CD4-positive, CD25-positive, alpha-beta regulatory T cell (primary cell): ENCODE measurements at regions not wholly inside any gene's neighbourhood (a gene's known extent, or its start where the extent isn't known, plus 50 kb on each side); places are given as distances from the start of the nearest gene placed in this dataset.
"Not testable (repeated sequence)": the region's sequence is repeated elsewhere in the genome, so short reads cannot be mapped to it uniquely, and the experiment has no call there.

ENCODE experiments used
- ATAC-seq, 2 donors: fragments of 150-1000 bp; cut with Tn5 transposase; one replicate each; pipeline ENCODE4 v1.10.0; 2021; ENCODE audit warnings: low read depth in 2 of 2, moderate number of reproducible peaks in 2 of 2, moderate library complexity in 1 of 2
- DNase-seq, 3 donors: peaks; one replicate each; pipeline versions ENCODE4 v3.0.0 to v3.0.0-alpha.2; 2012 to 2022; ENCODE audit warnings: mixed read lengths in 1 of 3
- H3K27ac ChIP-seq: one replicate; pipeline ENCODE4 v1.7.0; 2013; ENCODE audit warnings: mild to moderate bottlenecking, low read length; ENCODE audit not compliant: insufficient read depth, poor library complexity, severe bottlenecking
- H3K27me3 ChIP-seq: one replicate; pipeline ENCODE4 v1.7.0; 2013; ENCODE audit warnings: low read length; ENCODE audit not compliant: control insufficient read depth, insufficient read depth
- H3K36me3 ChIP-seq: one replicate; pipeline ENCODE4 v1.7.0; 2013; ENCODE audit warnings: mild to moderate bottlenecking, low read length, moderate library complexity; ENCODE audit not compliant: control insufficient read depth, insufficient read depth
- H3K4me1 ChIP-seq: 2 replicates; pipeline ENCODE4 v1.7.0; 2013; ENCODE audit warnings: mild to moderate bottlenecking, low read length; ENCODE audit not compliant: insufficient read depth, control insufficient read depth, poor library complexity, severe bottlenecking
- H3K4me3 ChIP-seq: one replicate; pipeline ENCODE4 v1.7.0; 2013; ENCODE audit warnings: low read depth, mild to moderate bottlenecking, low read length, moderate library complexity
- H3K9me3 ChIP-seq, 2 experiments: 1 replicate in 1 of 2; 2 replicates in 1 of 2; pipeline ENCODE4 v1.7.0; 2013; ENCODE audit warnings: low read length in 2 of 2, mild to moderate bottlenecking in 1 of 2, moderate library complexity in 1 of 2; ENCODE audit not compliant: control insufficient read depth in 2 of 2
- H3K27ac Mint-ChIP-seq, 3 donors: one replicate each; pipeline ENCODE4 v1.8.0; 2020 to 2022; ENCODE audit warnings: mild to moderate bottlenecking in 3 of 3, mixed read lengths in 3 of 3, moderate library complexity in 2 of 3
- H3K27me3 Mint-ChIP-seq: one replicate; pipeline ENCODE4 v1.8.0; 2022; ENCODE audit warnings: mild to moderate bottlenecking, mixed read lengths
- H3K36me3 Mint-ChIP-seq: one replicate; pipeline ENCODE4 v1.8.0; 2020; ENCODE audit warnings: mixed read lengths
- H3K4me1 Mint-ChIP-seq, 4 donors: one replicate each; pipeline ENCODE4 v1.8.0; 2020 to 2022; ENCODE audit warnings: mixed read lengths in 4 of 4, mild to moderate bottlenecking in 1 of 4
- H3K4me3 Mint-ChIP-seq, 4 donors: one replicate each; pipeline ENCODE4 v1.8.0; 2020 to 2022; ENCODE audit warnings: mild to moderate bottlenecking in 4 of 4, mixed read lengths in 4 of 4, moderate library complexity in 3 of 4
- H3K9me3 Mint-ChIP-seq, 7 donors: one replicate each; pipeline ENCODE4 v1.8.0; 2020 to 2022; ENCODE audit warnings: mixed read lengths in 7 of 7, mild to moderate bottlenecking in 3 of 7, moderate library complexity in 2 of 7

DNA sequence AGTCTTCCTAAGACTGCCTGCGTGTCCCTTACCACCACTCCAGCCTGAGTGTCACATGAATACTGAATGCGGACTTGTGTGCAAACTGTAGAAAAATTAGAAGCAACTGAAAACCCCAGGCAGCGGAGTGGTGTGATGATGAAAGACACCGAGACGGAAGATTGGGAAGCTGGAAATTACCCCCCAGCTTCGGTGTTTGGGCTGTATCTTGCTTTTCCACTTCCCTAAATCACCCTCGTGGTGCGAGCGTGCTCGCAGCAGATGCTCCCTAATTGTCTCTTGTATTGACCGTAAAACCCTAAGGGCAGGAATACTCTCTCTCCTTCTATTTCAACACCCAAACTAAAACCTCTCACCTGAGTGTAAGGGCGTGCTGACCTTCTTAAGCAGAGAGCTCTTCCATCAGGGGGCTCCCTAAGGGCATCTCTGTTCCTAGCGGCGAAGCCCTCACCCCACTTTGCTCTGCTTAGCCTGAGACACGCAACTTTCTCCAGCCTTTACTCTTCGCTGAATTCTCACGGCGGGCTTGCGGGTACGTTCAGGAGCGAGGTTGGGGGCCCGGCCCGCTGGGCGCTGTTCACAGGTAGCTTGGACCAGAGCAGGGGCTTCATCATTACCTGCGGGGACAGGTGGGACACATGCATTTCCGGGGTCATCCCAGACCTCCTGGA, 62.4 kb downstream of the CRYBB2 start:
- DNase-seq (no peak), ATAC-seq (no peak)
- Histone ChIP-seq H3K4me3 (no peak overlapping the region), H3K27me3 (peaks cover 10% of the 10 kb centered on the region), H3K4me1 (no peaks in the 10 kb centered on the region), H3K9me3 (no peaks in the 10 kb centered on the region), H3K27ac (no peak overlapping the region), H3K36me3 (no peaks in the 10 kb centered on the region)
- peaks cover 0 to 2% (median 0%) of the 10 kb centered on the region in 7 donors for H3K9me3 Mint-ChIP-seq
- H3K27me3 Mint-ChIP-seq, result peaks cover 62% of the 10 kb centered on the region
- no peaks in the 10 kb centered on the region for H3K36me3 Mint-ChIP-seq
- no peak overlapping the region for H3K27ac Mint-ChIP-seq
- peak overlapping the region in 2 of 4 donors; percentile 48 to 75 for H3K4me3 Mint-ChIP-seq
- peaks cover 0 to 15% (median 6%) of the 10 kb centered on the region in 4 donors for H3K4me1 Mint-ChIP-seq

- ATAC-seq (no peak), DNase-seq (no peak)
- H3K4me3 ChIP-seq, result no peak overlapping the region
- Mint-ChIP-seq H3K9me3 (peaks cover 0 to 2% (median 0%) of the 10 kb centered on the region in 7 donors), H3K27ac (peak overlapping the region in 1 of 3 donors; percentile 7), H3K4me3 (peak overlapping the region in 2 of 4 donors; percentile 31 to 48), H3K27me3 (peaks cover 64% of the 10 kb centered on the region), H3K36me3 (no peaks in the 10 kb centered on the region), H3K4me1 (peaks cover 0 to 15% (median 6%) of the 10 kb centered on the region in 4 donors)
- H3K27ac ChIP-seq, result no peak overlapping the region
- H3K36me3 ChIP-seq, result no peaks in the 10 kb centered on the region
- no peaks in the 10 kb centered on the region for H3K4me1 ChIP-seq
- peaks cover 10% of the 10 kb centered on the region for H3K27me3 ChIP-seq
- no peaks in the 10 kb centered on the region for H3K9me3 ChIP-seq
Measured at GRCh38 chr22:25282346-25282670, 62.9 kb downstream of the CRYBB2 start.

DNA sequence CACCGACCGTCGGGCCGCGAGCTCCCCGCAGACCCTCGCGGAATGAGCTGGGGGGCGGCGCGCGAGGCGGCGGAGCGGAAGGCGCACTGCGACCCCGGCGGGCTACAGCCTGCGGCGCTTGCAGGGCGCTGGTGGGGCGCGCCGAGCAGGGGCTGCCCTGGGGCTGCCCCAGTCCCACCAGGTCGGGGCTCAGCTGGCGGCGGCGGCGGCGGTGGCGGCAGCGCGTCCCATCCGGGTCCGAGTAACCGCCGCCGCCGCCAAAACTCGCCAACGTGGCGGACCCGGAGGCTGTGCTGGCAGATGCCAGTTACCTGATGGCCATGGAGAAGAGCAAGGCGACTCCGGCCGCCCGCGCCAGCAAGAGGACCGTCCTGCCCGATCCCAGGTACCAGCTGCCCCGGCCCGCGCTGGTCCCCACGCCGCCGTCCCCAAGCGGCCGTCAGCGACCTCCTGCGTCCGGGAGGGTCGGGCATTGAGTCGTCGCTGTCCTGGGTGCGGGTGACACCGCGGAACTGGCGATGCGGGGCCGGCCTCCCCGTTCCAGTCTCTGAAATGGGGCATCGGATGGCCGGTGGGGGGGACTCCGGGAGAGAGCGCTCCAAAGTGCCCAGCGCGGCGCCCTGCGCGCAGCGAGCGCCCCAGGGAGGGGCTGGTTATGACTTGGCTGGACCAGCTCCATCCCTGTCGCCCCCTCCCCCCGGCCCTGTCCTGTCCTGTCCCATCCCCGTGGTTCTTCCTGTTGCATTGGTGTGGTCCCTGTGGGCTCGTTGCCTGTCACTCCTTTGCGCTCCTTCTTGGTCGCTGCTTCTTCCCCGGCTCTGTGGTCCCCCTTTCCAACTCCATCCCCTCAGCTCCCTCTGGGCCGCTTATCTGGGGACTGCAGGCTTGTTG, 63.5 kb downstream of the CRYBB2 start:
- H3K36me3 Mint-ChIP-seq, result no peaks in the 10 kb centered on the region
- no peak overlapping the region for H3K4me3 ChIP-seq
- H3K4me3 Mint-ChIP-seq, result peak overlapping the region in 2 of 4 donors; percentile 48 to 73
- ATAC-seq (no peak), DNase-seq (no peak)
- H3K9me3 Mint-ChIP-seq, result peaks cover 0 to 2% (median 0%) of the 10 kb centered on the region in 7 donors
- peaks cover 69% of the 10 kb centered on the region for H3K27me3 Mint-ChIP-seq
- no peak overlapping the region for H3K27ac Mint-ChIP-seq
- H3K36me3 ChIP-seq, result no peaks in the 10 kb centered on the region
- no peaks in the 10 kb centered on the region for H3K4me1 ChIP-seq
- no peak overlapping the region for H3K27ac ChIP-seq
- no peaks in the 10 kb centered on the region for H3K9me3 ChIP-seq
- peaks cover 0 to 15% (median 6%) of the 10 kb centered on the region in 4 donors for H3K4me1 Mint-ChIP-seq
- peaks cover 10% of the 10 kb centered on the region for H3K27me3 ChIP-seq

GRCh38 chr22:25288481-25288880, 69.0 kb downstream of the CRYBB2 start:
- not testable (repeated sequence) for H3K9me3 Mint-ChIP-seq, H3K4me1 Mint-ChIP-seq, H3K4me3 ChIP-seq, H3K27me3 ChIP-seq, H3K27ac Mint-ChIP-seq, H3K36me3 ChIP-seq, H3K36me3 Mint-ChIP-seq, ATAC-seq, H3K4me3 Mint-ChIP-seq, H3K9me3 ChIP-seq, DNase-seq, H3K4me1 ChIP-seq, H3K27ac ChIP-seq
- H3K27me3 Mint-ChIP-seq, result peaks cover 36% of the 10 kb centered on the region

DNA sequence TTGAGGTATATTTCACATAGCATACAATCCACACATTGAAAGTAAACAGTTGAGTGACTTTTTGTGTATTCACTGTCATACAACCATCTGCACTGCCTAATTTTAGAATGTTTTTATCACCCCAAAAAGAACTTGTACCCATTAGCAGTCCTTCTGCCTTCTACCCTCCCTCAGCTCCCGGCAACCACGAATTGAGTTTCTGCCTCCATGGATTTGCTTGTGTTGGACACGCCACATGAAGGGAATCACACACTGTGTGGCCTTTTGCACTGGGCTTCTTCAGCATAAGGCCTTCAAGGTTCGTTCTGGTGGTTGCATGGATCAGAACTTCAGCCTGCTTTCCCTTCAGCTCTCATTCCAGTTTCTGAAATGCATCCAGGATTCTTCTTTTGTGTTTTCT, 82.5 kb downstream of the CRYBB2 start:
- H3K4me3 Mint-ChIP-seq, H3K9me3 Mint-ChIP-seq, H3K4me1 Mint-ChIP-seq, H3K36me3 Mint-ChIP-seq, H3K9me3 ChIP-seq, H3K27ac ChIP-seq, H3K27ac Mint-ChIP-seq, ATAC-seq, H3K4me3 ChIP-seq, H3K36me3 ChIP-seq, H3K27me3 ChIP-seq, H3K4me1 ChIP-seq, DNase-seq: not testable (repeated sequence)
- H3K27me3 Mint-ChIP-seq, result peaks cover 32% of the 10 kb centered on the region

DNA sequence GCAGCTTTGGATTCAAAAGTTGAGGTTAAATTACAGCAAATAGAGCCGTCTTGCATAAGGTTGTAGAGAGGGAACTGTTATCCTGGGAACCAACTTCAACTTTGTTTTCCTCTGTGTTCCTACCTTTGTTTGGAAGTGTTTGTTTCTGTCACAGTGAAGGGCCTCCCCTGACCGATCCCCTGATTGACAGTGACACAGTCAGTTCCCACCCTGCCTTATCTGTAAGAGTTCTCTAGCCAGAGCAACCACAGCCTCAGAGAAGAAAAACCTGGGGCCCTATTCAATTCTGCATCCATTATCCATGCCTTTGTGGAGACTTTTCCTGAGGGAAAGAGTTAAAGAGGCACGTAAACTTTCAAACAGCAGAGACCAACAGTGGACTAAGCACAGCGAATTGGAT, 90.1 kb downstream of the CRYBB2 start:
- not testable (repeated sequence) for H3K4me3 ChIP-seq, H3K4me1 ChIP-seq, H3K36me3 ChIP-seq, H3K27me3 ChIP-seq, H3K36me3 Mint-ChIP-seq, H3K27ac ChIP-seq, ATAC-seq, H3K4me3 Mint-ChIP-seq, DNase-seq, H3K9me3 Mint-ChIP-seq, H3K27ac Mint-ChIP-seq, H3K4me1 Mint-ChIP-seq, H3K9me3 ChIP-seq
- peaks cover 22% of the 10 kb centered on the region for H3K27me3 Mint-ChIP-seq

DNA sequence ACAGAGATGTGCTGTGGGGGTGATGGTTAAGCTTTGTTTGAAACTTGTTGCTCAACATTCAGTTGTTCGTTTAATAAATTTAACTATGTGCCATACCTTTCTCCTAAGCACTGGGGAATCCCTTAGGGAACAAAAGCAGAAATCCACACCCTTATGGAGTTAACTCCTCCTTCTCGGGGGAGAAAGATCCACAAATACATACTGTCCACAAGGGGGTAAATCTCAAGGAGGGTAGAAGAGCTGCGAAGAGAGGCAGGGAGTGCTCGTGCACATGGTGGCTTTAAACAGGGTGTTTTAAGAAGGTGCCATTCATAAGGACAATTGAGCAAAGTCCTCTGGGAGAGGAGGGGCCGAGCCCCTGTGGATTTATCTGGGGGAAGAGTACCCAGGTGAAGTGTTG, 92.5 kb downstream of the CRYBB2 start:
- H3K27ac Mint-ChIP-seq, H3K36me3 Mint-ChIP-seq, ATAC-seq, H3K4me3 Mint-ChIP-seq, DNase-seq, H3K9me3 ChIP-seq, H3K4me1 Mint-ChIP-seq, H3K36me3 ChIP-seq, H3K4me3 ChIP-seq, H3K27ac ChIP-seq, H3K4me1 ChIP-seq, H3K27me3 ChIP-seq, H3K9me3 Mint-ChIP-seq: not testable (repeated sequence)
- peaks cover 16% of the 10 kb centered on the region for H3K27me3 Mint-ChIP-seq
